Liver (tissue), 8 donors: ENCODE measurements at regions not wholly inside any gene's neighbourhood (a gene's known extent, or its start where the extent isn't known, plus 50 kb on each side); places are given as distances from the start of the nearest gene placed in this dataset.

Source experiments
- DNase-seq: peaks from one replicate; pipeline ENCODE4 v3.0.0-alpha.2; 2017; ENCODE audit warnings: low spot score
- H3K27ac ChIP-seq, 2 donors: one replicate each; pipeline ENCODE4 v1.7.0; 2013; ENCODE audit warnings: inconsistent platforms in 2 of 2, low read length in 2 of 2, control low read depth in 1 of 2, low read depth in 1 of 2, mild to moderate bottlenecking in 1 of 2
- H3K27me3 ChIP-seq, 4 donors: one replicate each; pipeline versions ENCODE4 v1.6.1 to v1.7.0; 2013; ENCODE audit warnings: low read length in 3 of 4, inconsistent platforms in 1 of 4, mild to moderate bottlenecking in 1 of 4, moderate library complexity in 1 of 4; ENCODE audit not compliant: control insufficient read depth in 4 of 4, insufficient read depth in 4 of 4
- H3K36me3 ChIP-seq, 4 donors: one replicate each; pipeline versions ENCODE4 v1.6.1 to v1.7.0; 2013; ENCODE audit warnings: low read length in 3 of 4, mild to moderate bottlenecking in 3 of 4, low read depth in 1 of 4, moderate library complexity in 1 of 4; ENCODE audit not compliant: control insufficient read depth in 4 of 4, insufficient read depth in 3 of 4
- H3K4me1 ChIP-seq, 4 donors: one replicate each; pipeline versions ENCODE4 v1.6.1 to v1.7.0; 2013; ENCODE audit warnings: low read length in 3 of 4, mild to moderate bottlenecking in 3 of 4, moderate library complexity in 1 of 4; ENCODE audit not compliant: control insufficient read depth in 4 of 4, insufficient read depth in 4 of 4
- H3K4me3 ChIP-seq, 3 donors: one replicate each; pipeline versions ENCODE4 v1.6.1 to v1.7.0; 2013; ENCODE audit warnings: low read length in 3 of 3, control low read depth in 1 of 3, low read depth in 1 of 3, mild to moderate bottlenecking in 1 of 3
- H3K9ac ChIP-seq, 2 donors: one replicate each; pipeline ENCODE4 v1.7.0; 2013; ENCODE audit warnings: low read length in 2 of 2, mild to moderate bottlenecking in 2 of 2, moderate library complexity in 2 of 2, control low read depth in 1 of 2, low read depth in 1 of 2
- H3K9me3 ChIP-seq, 4 donors: one replicate each; pipeline versions ENCODE4 v1.6.1 to v1.7.0; 2013; ENCODE audit warnings: low read length in 3 of 4; ENCODE audit not compliant: control insufficient read depth in 4 of 4
- FOXA1 ChIP-seq: IDR thresholded peaks from 2 replicates; pipeline ENCODE4 v1.6.1; 2016; ENCODE audit warnings: antibody characterized with exemption
- GABPA ChIP-seq, 2 donors: IDR thresholded peaks in 1 of 2; conservative IDR thresholded peaks in 1 of 2; 2 replicates each; pipeline ENCODE4 v1.6.1; 2016; ENCODE audit warnings: antibody characterized with exemption in 2 of 2, mild to moderate bottlenecking in 1 of 2, moderate library complexity in 1 of 2
- HNF4A ChIP-seq, 2 donors: conservative IDR thresholded peaks; 2 replicates each; pipeline ENCODE4 v1.6.1; 2016; ENCODE audit warnings: antibody characterized with exemption in 2 of 2, mild to moderate bottlenecking in 2 of 2
- HNF4G ChIP-seq: IDR thresholded peaks from 2 replicates; pipeline ENCODE4 v1.6.1; 2016; ENCODE audit warnings: antibody characterized with exemption
- JUND ChIP-seq, 2 donors: IDR thresholded peaks; 2 replicates each; pipeline ENCODE4 v1.6.1; 2016; ENCODE audit warnings: antibody characterized with exemption in 2 of 2
- MAX ChIP-seq: IDR thresholded peaks from 2 replicates; pipeline ENCODE4 v1.6.1; 2016; ENCODE audit warnings: antibody characterized with exemption
- RAD21 ChIP-seq, 2 donors: IDR thresholded peaks; 2 replicates each; pipeline ENCODE4 v1.6.1; 2016; ENCODE audit warnings: antibody characterized with exemption in 2 of 2, mild to moderate bottlenecking in 2 of 2
- REST ChIP-seq: IDR thresholded peaks from 2 replicates; pipeline ENCODE4 v1.6.1; 2016; ENCODE audit warnings: antibody characterized with exemption, mild to moderate bottlenecking
- RXRA ChIP-seq, 2 donors: IDR thresholded peaks; 2 replicates each; pipeline ENCODE4 v1.6.1; 2017 to 2018; ENCODE audit warnings: antibody characterized with exemption in 2 of 2, mild to moderate bottlenecking in 1 of 2
- SP1 ChIP-seq: IDR thresholded peaks from 2 replicates; pipeline ENCODE4 v1.6.1; 2018; ENCODE audit warnings: antibody characterized with exemption, mild to moderate bottlenecking
- YY1 ChIP-seq: IDR thresholded peaks from 2 replicates; pipeline ENCODE4 v1.6.1; 2016; ENCODE audit warnings: antibody characterized with exemption, mild to moderate bottlenecking
- ZBTB33 ChIP-seq: IDR thresholded peaks from 2 replicates; pipeline ENCODE4 v1.6.1; 2016; ENCODE audit warnings: antibody characterized with exemption
- WGBS: extraction: QIAGEN DNeasy Blood & Tissue Kit; methylation state at CpG from one replicate; pipeline ENCODE4 v1.1.7; 2013; 5-methylcytosine and 5-hydroxymethylcytosine counted together
- TF ChIP-seq, protein P1 (sequence below): fragments of 150-350 bp; IDR thresholded peaks from 2 replicates; pipeline ENCODE4 v1.5.1; 2017; ENCODE audit warnings: improper control_type of control experiment, low read depth, low read length; ENCODE audit not compliant: missing input control
- donor health status: healthy.
- donor health status: healthy.
- donor health status: healthy.
- donor health status: healthy.
- donor health status: healthy.

DNA sequence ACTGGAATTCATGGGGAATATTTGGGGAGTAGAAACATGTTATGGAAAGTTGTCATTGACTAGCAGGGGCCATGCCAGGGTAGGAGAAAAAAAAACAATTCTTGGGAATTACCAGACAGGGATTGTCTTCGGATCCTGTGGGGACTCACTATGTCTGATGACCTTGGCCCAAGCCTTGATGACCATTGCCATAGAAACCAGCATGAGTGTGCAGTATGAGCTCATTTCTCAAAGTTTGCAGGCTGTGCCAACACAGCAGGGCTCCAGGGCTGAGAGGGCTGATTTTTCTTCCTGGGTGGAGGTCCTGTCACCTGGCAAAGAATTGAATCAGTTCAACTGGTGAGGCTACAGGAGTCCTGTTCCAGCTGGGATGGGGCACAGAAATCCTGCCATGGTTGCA, 198.3 kb downstream of the ADRA2A start:
- Histone ChIP-seq H3K4me1 (no peaks in the 10 kb centered on the region), H3K9ac (no peak overlapping the region), H3K27ac (no peak overlapping the region), H3K4me3 (no peak overlapping the region), H3K9me3 (peaks cover 0 to 3% (median 0%) of the 10 kb centered on the region in 4 donors), H3K36me3 (no peaks in the 10 kb centered on the region), H3K27me3 (no peaks in the 10 kb centered on the region)
- no peak for DNase-seq
- WGBS = 80% methylated on average over 1 of the region's 1 CpG
- TF ChIP-seq RXRA (IDR thresholded peaks at IDR 0.05) (no peak), FOXA1 (no peak), MAX (no peak), HNF4G (no peak), YY1 (no peak), HNF4A (conservative IDR thresholded peaks at IDR 0.05) (no peak), RAD21 (IDR thresholded peaks at IDR 0.05) (no peak), SP1 (no peak), GABPA (IDR thresholded peaks at IDR 0.05 in 1 of 2, conservative IDR thresholded peaks at IDR 0.05 in 1 of 2) (no peak), REST (no peak), JUND (IDR thresholded peaks at IDR 0.05) (no peak), ZBTB33 (no peak)
- TF ChIP-seq, protein P1, sequence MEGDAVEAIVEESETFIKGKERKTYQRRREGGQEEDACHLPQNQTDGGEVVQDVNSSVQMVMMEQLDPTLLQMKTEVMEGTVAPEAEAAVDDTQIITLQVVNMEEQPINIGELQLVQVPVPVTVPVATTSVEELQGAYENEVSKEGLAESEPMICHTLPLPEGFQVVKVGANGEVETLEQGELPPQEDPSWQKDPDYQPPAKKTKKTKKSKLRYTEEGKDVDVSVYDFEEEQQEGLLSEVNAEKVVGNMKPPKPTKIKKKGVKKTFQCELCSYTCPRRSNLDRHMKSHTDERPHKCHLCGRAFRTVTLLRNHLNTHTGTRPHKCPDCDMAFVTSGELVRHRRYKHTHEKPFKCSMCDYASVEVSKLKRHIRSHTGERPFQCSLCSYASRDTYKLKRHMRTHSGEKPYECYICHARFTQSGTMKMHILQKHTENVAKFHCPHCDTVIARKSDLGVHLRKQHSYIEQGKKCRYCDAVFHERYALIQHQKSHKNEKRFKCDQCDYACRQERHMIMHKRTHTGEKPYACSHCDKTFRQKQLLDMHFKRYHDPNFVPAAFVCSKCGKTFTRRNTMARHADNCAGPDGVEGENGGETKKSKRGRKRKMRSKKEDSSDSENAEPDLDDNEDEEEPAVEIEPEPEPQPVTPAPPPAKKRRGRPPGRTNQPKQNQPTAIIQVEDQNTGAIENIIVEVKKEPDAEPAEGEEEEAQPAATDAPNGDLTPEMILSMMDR = no peak

DNA sequence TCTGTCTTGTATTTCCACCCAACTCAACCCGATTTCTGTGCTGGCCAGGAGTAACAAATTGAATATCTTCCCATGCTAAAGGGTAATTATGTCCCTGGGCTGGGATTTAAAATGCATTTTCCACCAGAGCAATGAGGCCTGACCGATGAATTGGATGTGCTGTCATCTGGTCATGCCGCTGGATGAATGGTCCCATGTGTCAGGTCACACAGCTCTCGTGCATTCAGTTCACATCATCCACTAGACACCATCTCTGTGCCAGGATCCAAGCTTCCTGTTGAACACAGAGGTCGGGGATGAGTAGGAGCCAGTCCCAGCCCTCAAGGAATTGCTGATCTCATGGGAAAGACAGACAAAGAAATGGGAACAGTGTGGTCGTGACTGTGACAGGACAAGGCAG, 200.8 kb downstream of the ADRA2A start:
- no peaks in the 10 kb centered on the region for H3K4me1 ChIP-seq
- no peaks in the 10 kb centered on the region for H3K9me3 ChIP-seq
- no peaks in the 10 kb centered on the region for H3K27me3 ChIP-seq
- WGBS = 78% methylated on average over 6 of the region's 6 CpGs
- H3K9ac ChIP-seq = no peak overlapping the region
- DNase-seq = no peak
- TF ChIP-seq HNF4G (no peak), RAD21 (IDR thresholded peaks at IDR 0.05) (no peak), MAX (no peak)
- TF ChIP-seq, protein P1 = no peak
- H3K27ac ChIP-seq = no peak overlapping the region
- no peaks in the 10 kb centered on the region for H3K36me3 ChIP-seq
- H3K4me3 ChIP-seq = no peak overlapping the region
